ENCODE measurements at regions not wholly inside any gene's neighbourhood (a gene's known extent, or its start where the extent isn't known, plus 50 kb on each side); places are given as distances from the start of the nearest gene placed in this dataset.

DNA sequence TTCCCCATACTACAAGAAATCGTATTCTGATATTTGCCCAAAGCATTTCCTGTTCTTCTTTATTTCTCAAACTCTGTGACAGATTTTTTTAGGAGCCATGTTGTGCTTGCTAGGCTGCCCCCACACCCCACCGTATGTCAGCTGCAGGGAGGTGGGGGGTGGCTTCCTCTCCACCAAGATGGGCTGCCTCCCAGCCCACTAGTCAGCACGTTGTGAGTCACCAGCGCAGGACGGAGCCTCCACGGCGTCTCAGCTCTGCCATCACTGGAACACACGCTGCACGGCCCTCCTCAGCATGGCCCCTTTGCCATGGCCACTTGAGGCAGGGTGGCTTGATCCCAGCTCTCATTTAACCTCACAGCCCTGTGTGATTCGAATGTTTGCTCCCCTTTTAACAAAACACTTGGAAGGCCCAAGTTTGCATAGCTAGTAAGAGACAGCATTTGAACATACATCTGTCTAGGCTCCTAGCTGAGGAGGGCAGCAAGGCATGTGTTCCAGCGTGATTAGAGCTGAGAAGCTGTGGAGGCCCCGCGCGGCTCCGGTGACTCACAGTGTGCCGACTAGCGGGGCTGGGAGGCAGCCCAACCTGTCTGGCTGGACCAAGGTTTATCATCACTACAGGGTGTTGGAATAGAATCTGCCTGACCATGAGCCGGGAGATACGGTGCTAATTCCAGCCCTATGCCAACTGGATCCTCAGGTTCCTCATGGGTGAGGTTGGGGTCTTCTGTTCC, 180.7 kb upstream of the NCAM1 start:
- no peaks in the 10 kb centered on the region for H3K36me3 Mint-ChIP-seq (ENCODE audit: low read depth)
- no peak overlapping the region for H3K4me3 Mint-ChIP-seq
- H3K27ac Mint-ChIP-seq, result peak overlapping the region in 2 of 3 experiments; percentile 30 to 87
- H3K4me1 Mint-ChIP-seq, result peaks cover 78% of the 10 kb centered on the region
- TF ChIP-seq, protein P1, sequence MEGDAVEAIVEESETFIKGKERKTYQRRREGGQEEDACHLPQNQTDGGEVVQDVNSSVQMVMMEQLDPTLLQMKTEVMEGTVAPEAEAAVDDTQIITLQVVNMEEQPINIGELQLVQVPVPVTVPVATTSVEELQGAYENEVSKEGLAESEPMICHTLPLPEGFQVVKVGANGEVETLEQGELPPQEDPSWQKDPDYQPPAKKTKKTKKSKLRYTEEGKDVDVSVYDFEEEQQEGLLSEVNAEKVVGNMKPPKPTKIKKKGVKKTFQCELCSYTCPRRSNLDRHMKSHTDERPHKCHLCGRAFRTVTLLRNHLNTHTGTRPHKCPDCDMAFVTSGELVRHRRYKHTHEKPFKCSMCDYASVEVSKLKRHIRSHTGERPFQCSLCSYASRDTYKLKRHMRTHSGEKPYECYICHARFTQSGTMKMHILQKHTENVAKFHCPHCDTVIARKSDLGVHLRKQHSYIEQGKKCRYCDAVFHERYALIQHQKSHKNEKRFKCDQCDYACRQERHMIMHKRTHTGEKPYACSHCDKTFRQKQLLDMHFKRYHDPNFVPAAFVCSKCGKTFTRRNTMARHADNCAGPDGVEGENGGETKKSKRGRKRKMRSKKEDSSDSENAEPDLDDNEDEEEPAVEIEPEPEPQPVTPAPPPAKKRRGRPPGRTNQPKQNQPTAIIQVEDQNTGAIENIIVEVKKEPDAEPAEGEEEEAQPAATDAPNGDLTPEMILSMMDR (IDR thresholded peaks at IDR 0.05; ENCODE audit: unreplicated experiment in 3 of 3), result no peak
- no peaks in the 10 kb centered on the region for H3K27me3 Mint-ChIP-seq (ENCODE audit: low read depth)
- no peaks in the 10 kb centered on the region for H3K9me3 Mint-ChIP-seq

GRCh38 chr11:112783945-112784322, 177.3 kb upstream of the NCAM1 start:
- H3K27ac Mint-ChIP-seq, result peak overlapping the region; percentile 79 to 99 (median 98)
- no peak overlapping the region for H3K4me3 Mint-ChIP-seq
- peaks cover 84% of the 10 kb centered on the region for H3K4me1 Mint-ChIP-seq
- H3K9me3 Mint-ChIP-seq, result no peaks in the 10 kb centered on the region
- TF ChIP-seq, protein P1 (IDR thresholded peaks at IDR 0.05; ENCODE audit: unreplicated experiment in 3 of 3), result no peak
- no peaks in the 10 kb centered on the region for H3K36me3 Mint-ChIP-seq (ENCODE audit: low read depth)
- no peaks in the 10 kb centered on the region for H3K27me3 Mint-ChIP-seq (ENCODE audit: low read depth)

DNA sequence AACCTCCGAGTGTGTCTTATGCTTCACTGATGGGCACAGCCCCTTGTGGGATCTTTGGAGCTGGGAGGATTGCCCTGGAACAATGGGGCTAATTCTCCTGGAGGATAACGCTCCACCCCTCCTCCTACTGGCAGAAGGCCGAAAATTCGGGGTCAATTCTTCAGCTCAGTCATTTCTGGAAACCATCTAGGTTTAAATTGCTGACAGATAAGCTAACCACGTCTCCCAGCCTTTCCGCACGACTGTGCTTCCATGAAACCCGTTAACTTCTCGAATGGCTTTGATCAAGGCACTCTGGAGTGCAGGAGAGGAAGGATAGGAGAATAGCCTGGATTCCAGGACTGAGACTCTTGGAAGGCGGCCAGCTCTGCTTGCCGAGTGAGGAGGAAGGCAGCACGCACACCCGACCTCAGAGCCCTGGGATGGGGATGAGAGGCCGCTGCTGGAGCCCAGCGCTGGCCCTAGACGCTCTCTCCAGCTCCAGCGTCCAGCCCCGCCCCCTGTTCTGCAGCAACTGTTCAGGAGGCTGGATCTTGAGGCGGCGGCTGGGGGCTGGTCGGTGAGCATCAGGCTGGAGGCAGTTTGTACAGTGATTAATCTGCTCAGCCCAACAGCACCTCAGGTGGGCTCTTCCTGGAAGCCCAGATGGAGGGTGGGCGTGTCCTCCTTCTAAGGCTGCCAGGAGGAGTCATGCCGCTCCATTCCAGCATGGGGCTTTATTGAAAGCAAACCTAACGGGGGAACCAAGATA, 176.7 kb upstream of the NCAM1 start:
- Mint-ChIP-seq H3K27me3 (ENCODE audit: low read depth) (no peaks in the 10 kb centered on the region), H3K9me3 (no peaks in the 10 kb centered on the region), H3K4me1 (peaks cover 79% of the 10 kb centered on the region), H3K4me3 (peak overlapping the region in 1 of 3 experiments; percentile 64), H3K36me3 (ENCODE audit: low read depth) (no peaks in the 10 kb centered on the region), H3K27ac (peak overlapping the region; percentile 79 to 99 (median 98))
- TF ChIP-seq, protein P1 (IDR thresholded peaks at IDR 0.05; ENCODE audit: unreplicated experiment in 3 of 3), result no peak

GRCh38 chr11:112785149-112785548, 176.1 kb upstream of the NCAM1 start:
- no peaks in the 10 kb centered on the region for H3K9me3 Mint-ChIP-seq
- no peaks in the 10 kb centered on the region for H3K36me3 Mint-ChIP-seq (ENCODE audit: low read depth)
- peaks cover 74% of the 10 kb centered on the region for H3K4me1 Mint-ChIP-seq
- TF ChIP-seq, protein P1 (IDR thresholded peaks at IDR 0.05; ENCODE audit: unreplicated experiment in 3 of 3), result no peak
- no peaks in the 10 kb centered on the region for H3K27me3 Mint-ChIP-seq (ENCODE audit: low read depth)
- peak overlapping the region in 1 of 3 experiments; percentile 24 for H3K4me3 Mint-ChIP-seq
- peak overlapping the region; percentile 79 to 99 (median 98) for H3K27ac Mint-ChIP-seq

DNA sequence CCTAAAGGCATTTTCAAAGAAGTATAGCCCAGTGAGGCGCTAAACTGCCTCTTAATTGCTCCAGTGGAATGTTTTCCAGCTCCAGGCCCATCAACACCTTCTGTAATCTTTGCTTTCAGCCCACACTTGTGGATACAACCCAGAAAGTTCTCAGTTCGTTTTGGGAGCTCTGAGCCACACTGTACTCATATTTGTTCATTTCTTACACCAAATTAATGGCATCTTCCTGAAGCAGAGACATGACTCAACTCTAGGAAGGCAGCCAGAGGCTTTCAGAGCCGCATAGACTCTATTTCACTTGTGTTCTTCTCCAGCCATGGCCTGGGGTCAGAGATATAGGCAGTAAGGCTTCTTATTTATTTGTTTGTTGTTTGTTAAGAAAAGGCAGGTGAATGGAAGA, 175.5 kb upstream of the NCAM1 start:
- peaks cover 73% of the 10 kb centered on the region for H3K4me1 Mint-ChIP-seq
- peak overlapping the region in 1 of 3 experiments; percentile 24 for H3K4me3 Mint-ChIP-seq
- TF ChIP-seq, protein P1 (IDR thresholded peaks at IDR 0.05; ENCODE audit: unreplicated experiment in 3 of 3), result no peak
- H3K27ac Mint-ChIP-seq, result peak overlapping the region; percentile 79 to 99 (median 98)
- H3K9me3 Mint-ChIP-seq, result no peaks in the 10 kb centered on the region
- no peaks in the 10 kb centered on the region for H3K27me3 Mint-ChIP-seq (ENCODE audit: low read depth)
- H3K36me3 Mint-ChIP-seq (ENCODE audit: low read depth), result no peaks in the 10 kb centered on the region
